ENCODE measurements at regions not wholly inside any gene's neighbourhood (a gene's known extent, or its start where the extent isn't known, plus 50 kb on each side); places are given as distances from the start of the nearest gene placed in this dataset.

DNA sequence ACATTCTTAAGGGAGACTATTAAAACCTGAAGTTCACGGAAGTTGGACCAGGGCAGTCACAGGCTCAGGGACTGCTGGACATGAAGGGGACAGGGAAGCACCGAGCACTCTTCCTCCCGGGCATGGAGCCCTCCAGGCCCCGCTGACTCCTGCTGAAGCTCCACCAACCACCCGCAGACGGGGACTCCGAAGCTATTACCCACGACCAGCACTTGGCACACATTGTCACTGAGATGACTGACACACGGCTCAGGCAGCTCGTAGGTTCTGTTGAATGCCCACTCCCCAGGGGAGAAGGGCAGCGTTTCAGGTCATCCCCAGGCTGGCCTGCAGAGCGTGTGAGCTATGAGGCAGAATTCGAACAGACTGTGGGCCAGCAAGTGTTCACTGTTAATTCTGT is 234.8 kb downstream of the NDUFA10 start:
- Mint-ChIP-seq H3K27me3 (ENCODE audit: unreplicated experiment) (peaks cover 80% of the 10 kb centered on the region), H3K27ac (ENCODE audit: unreplicated experiment) (no peak overlapping the region), H3K4me3 (ENCODE audit: low read depth, unreplicated experiment) (no peak overlapping the region), H3K36me3 (ENCODE audit: insufficient read depth, unreplicated experiment) (no peaks in the 10 kb centered on the region), H3K4me1 (ENCODE audit: low read depth, unreplicated experiment) (no peaks in the 10 kb centered on the region), H3K9me3 (ENCODE audit: low read depth, unreplicated experiment) (peaks cover 2% of the 10 kb centered on the region)
- intact Hi-C loops (cut with micrococcal nuclease; ENCODE audit: unreplicated experiment), result no loop called here
- BruUV-seq (replicated peaks), result no TSS peak
- TF ChIP-seq, protein P1, sequence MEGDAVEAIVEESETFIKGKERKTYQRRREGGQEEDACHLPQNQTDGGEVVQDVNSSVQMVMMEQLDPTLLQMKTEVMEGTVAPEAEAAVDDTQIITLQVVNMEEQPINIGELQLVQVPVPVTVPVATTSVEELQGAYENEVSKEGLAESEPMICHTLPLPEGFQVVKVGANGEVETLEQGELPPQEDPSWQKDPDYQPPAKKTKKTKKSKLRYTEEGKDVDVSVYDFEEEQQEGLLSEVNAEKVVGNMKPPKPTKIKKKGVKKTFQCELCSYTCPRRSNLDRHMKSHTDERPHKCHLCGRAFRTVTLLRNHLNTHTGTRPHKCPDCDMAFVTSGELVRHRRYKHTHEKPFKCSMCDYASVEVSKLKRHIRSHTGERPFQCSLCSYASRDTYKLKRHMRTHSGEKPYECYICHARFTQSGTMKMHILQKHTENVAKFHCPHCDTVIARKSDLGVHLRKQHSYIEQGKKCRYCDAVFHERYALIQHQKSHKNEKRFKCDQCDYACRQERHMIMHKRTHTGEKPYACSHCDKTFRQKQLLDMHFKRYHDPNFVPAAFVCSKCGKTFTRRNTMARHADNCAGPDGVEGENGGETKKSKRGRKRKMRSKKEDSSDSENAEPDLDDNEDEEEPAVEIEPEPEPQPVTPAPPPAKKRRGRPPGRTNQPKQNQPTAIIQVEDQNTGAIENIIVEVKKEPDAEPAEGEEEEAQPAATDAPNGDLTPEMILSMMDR (IDR thresholded peaks at IDR 0.05; ENCODE audit: unreplicated experiment), result no peak
- CTCF ChIA-PET, result interaction anchor here (0.9 kb wide), 1 partner anchor 13 kb away, joined by 3 read pairs; no protein-coding TSS in a partner anchor
- no peak for DNase-seq

DNA sequence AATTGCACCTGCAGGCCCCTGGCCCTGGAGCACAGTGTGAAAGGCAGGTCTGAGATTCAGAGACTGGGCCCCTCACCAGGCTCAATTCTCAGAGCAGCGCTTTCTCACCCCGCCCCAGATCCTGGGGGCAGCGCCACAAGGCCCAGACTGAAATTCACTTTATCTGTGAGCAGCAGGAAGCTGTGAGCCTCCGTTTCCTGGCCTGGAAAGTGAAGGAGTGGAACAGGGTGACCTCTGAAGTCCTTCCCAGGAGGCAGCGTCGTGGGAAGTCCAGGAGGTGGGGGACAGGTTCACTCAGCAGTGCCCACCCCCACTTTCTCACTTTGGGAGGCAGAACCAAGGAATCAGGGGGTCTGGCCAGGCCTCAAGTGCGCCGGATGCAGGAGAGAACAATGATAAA is 235.4 kb downstream of the NDUFA10 start:
- no peaks in the 10 kb centered on the region for H3K4me1 Mint-ChIP-seq (ENCODE audit: low read depth, unreplicated experiment)
- TF ChIP-seq, protein P1 (IDR thresholded peaks at IDR 0.05; ENCODE audit: unreplicated experiment), result no peak
- no peaks in the 10 kb centered on the region for H3K36me3 Mint-ChIP-seq (ENCODE audit: insufficient read depth, unreplicated experiment)
- intact Hi-C loops (cut with micrococcal nuclease; ENCODE audit: unreplicated experiment), result no loop called here
- H3K27me3 Mint-ChIP-seq (ENCODE audit: unreplicated experiment), result peaks cover 85% of the 10 kb centered on the region
- no TSS peak for BruUV-seq (replicated peaks)
- H3K9me3 Mint-ChIP-seq (ENCODE audit: low read depth, unreplicated experiment), result peaks cover 2% of the 10 kb centered on the region
- no peak overlapping the region for H3K27ac Mint-ChIP-seq (ENCODE audit: unreplicated experiment)
- no peak for DNase-seq
- no peak overlapping the region for H3K4me3 Mint-ChIP-seq (ENCODE audit: low read depth, unreplicated experiment)
- CTCF ChIA-PET, result no interaction called here

DNA sequence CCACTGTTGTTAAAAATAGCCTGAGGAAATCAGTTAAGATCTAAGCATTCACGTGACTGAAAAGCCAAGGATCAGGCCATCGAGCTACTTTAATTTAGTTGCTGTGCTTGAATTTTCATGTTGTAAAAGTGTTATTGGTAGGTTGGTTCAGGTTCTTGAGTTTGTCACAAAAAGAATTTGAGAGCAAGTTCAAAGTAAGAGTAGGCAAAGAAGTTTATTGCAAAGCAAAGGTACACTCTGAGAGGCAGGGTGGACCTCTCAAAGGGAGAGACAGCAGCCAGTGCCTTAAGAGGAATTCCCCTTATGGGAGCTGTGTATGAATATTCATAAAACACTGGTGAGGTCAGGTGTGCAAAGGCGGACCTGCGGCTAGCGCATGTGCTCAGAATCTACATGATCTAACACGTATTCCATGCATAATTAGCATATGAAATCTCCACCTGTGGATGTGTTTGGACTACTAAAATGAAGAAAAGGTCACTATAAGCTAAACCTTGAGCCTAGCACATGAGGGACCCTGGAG is 236.5 kb downstream of the NDUFA10 start:
- no peak for DNase-seq
- H3K27me3 Mint-ChIP-seq (ENCODE audit: unreplicated experiment), result peaks cover 85% of the 10 kb centered on the region
- TF ChIP-seq, protein P1 (IDR thresholded peaks at IDR 0.05; ENCODE audit: unreplicated experiment), result no peak
- no peaks in the 10 kb centered on the region for H3K36me3 Mint-ChIP-seq (ENCODE audit: insufficient read depth, unreplicated experiment)
- H3K27ac Mint-ChIP-seq (ENCODE audit: unreplicated experiment), result no peak overlapping the region
- H3K9me3 Mint-ChIP-seq (ENCODE audit: low read depth, unreplicated experiment), result peaks cover 2% of the 10 kb centered on the region
- CTCF ChIA-PET, result interaction anchor here (0.6 kb wide), 1 partner anchor 32 kb away, joined by 3 read pairs; no protein-coding TSS in a partner anchor
- no peaks in the 10 kb centered on the region for H3K4me1 Mint-ChIP-seq (ENCODE audit: low read depth, unreplicated experiment)
- H3K4me3 Mint-ChIP-seq (ENCODE audit: low read depth, unreplicated experiment), result no peak overlapping the region
- no TSS peak for BruUV-seq (replicated peaks)
- intact Hi-C loops (cut with micrococcal nuclease; ENCODE audit: unreplicated experiment), result no loop called here

DNA sequence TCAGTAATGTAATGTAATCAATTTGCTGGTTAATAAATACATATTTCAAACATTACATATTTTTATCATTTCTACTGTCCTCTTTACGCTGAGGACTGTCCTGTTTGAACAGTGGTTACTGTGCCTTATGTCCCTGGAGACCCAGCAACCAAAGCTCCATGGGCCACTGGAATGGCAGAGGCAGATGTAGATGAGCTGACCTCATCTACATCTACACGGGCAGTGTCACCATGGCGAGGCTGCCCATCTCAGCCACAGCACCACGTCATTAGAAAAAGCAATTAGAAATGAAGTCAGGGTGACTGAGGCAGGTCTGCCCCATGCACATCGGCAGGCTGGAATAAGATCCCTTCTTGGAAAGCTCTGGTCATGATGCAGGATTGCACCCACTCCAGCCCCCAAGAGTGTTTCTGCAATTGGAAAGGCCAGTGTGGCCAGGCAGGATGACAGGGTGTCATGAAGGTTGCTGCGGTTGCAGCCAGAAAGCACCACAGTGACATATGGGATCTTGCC is 237.5 kb downstream of the NDUFA10 start:
- CTCF ChIA-PET, result no interaction called here
- BruUV-seq (replicated peaks), result no TSS peak
- intact Hi-C loops (cut with micrococcal nuclease; ENCODE audit: unreplicated experiment), result no loop called here
- no peaks in the 10 kb centered on the region for H3K36me3 Mint-ChIP-seq (ENCODE audit: insufficient read depth, unreplicated experiment)
- H3K4me3 Mint-ChIP-seq (ENCODE audit: low read depth, unreplicated experiment), result no peak overlapping the region
- DNase-seq, result no peak
- TF ChIP-seq, protein P1 (IDR thresholded peaks at IDR 0.05; ENCODE audit: unreplicated experiment), result no peak
- peaks cover 85% of the 10 kb centered on the region for H3K27me3 Mint-ChIP-seq (ENCODE audit: unreplicated experiment)
- no peak overlapping the region for H3K27ac Mint-ChIP-seq (ENCODE audit: unreplicated experiment)
- H3K9me3 Mint-ChIP-seq (ENCODE audit: low read depth, unreplicated experiment), result peaks cover 2% of the 10 kb centered on the region
- no peaks in the 10 kb centered on the region for H3K4me1 Mint-ChIP-seq (ENCODE audit: low read depth, unreplicated experiment)
